Esophagus mucosa (tissue), 1 donor: ENCODE measurements at regions not wholly inside any gene's neighbourhood (a gene's known extent, or its start where the extent isn't known, plus 50 kb on each side); places are given as distances from the start of the nearest gene placed in this dataset.

Experiments
- ATAC-seq: fragments of 200-7000 bp; cut with Tn5 transposase; one replicate; pipeline ENCODE4 v1.9.1; 2020
- donor health status: DM: yes; HTN: yes; CAD: no.

GRCh38 chr2:106572541-106573450 lies 85.6 kb downstream of the CD8B2 start:
- ATAC-seq: no peak

GRCh38 chr2:106573773-106574172 lies 86.6 kb downstream of the CD8B2 start:
- ATAC-seq: no peak

GRCh38 chr2:106575955-106576354 lies 88.8 kb downstream of the CD8B2 start:
- ATAC-seq: no peak

GRCh38 chr2:106577255-106577651 lies 90.1 kb downstream of the CD8B2 start:
- ATAC-seq: no peak

GRCh38 chr2:106579750-106580197 lies 92.6 kb downstream of the CD8B2 start:
- no peak for ATAC-seq

GRCh38 chr2:106580241-106580640 lies 93.1 kb downstream of the CD8B2 start:
- no peak for ATAC-seq

GRCh38 chr2:106581328-106581727 lies 94.2 kb downstream of the CD8B2 start:
- ATAC-seq: no peak

GRCh38 chr2:106581755-106582147 lies 94.6 kb downstream of the CD8B2 start:
- ATAC-seq: no peak

- peak; percentile 78 for ATAC-seq
Observed at GRCh38 chr2:106582148-106583143, 95.3 kb downstream of the CD8B2 start.

- no peak for ATAC-seq
Observed at GRCh38 chr2:106584304-106584954, 97.3 kb downstream of the CD8B2 start.

GRCh38 chr2:106596844-106597243 lies 109.7 kb downstream of the CD8B2 start:
- no peak for ATAC-seq

GRCh38 chr2:106599540-106599939 lies 112.4 kb downstream of the CD8B2 start:
- no peak for ATAC-seq

GRCh38 chr2:106602042-106602441 lies 114.9 kb downstream of the CD8B2 start:
- no peak for ATAC-seq

GRCh38 chr2:106606652-106607051 lies 119.5 kb downstream of the CD8B2 start:
- no peak for ATAC-seq

- no peak for ATAC-seq
Observed at GRCh38 chr2:106607371-106607770, 120.2 kb downstream of the CD8B2 start.

- no peak for ATAC-seq
Observed at GRCh38 chr2:106609780-106610179, 122.6 kb downstream of the CD8B2 start.

GRCh38 chr2:106614511-106615291 lies 127.5 kb downstream of the CD8B2 start:
- ATAC-seq: no peak

GRCh38 chr2:106618614-106619013 lies 131.4 kb downstream of the CD8B2 start:
- ATAC-seq: no peak

GRCh38 chr2:106623456-106623855 lies 136.3 kb downstream of the CD8B2 start:
- ATAC-seq: no peak

- ATAC-seq: no peak
Observed at GRCh38 chr2:106624787-106625380, 137.7 kb downstream of the CD8B2 start.

- ATAC-seq: no peak
Observed at GRCh38 chr2:106628377-106628776, 141.2 kb downstream of the CD8B2 start.
